Osteoblast (primary cell): ENCODE measurements at regions not wholly inside any gene's neighbourhood (a gene's known extent, or its start where the extent isn't known, plus 50 kb on each side); places are given as distances from the start of the nearest gene placed in this dataset.

ENCODE experiments used
- DNase-seq: peaks from one replicate; pipeline ENCODE4 v3.0.0; 2011; ENCODE audit warnings: low spot score, mixed read lengths; ENCODE audit not compliant: insufficient read length; ENCODE audit errors: missing footprints
- H2AFZ ChIP-seq: 2 replicates; pipeline ENCODE4 v1.6.0; 2011; ENCODE audit warnings: mild to moderate bottlenecking, low read length
- H3K27ac ChIP-seq: 2 replicates; pipeline ENCODE4 v1.5.1; 2011; ENCODE audit warnings: mild to moderate bottlenecking, low read depth, low read length, moderate library complexity
- H3K27me3 ChIP-seq: 2 replicates; pipeline ENCODE4 v1.6.0; 2012; ENCODE audit warnings: mild to moderate bottlenecking, control low read depth, inconsistent platforms, low read length, moderate library complexity; ENCODE audit not compliant: insufficient read depth
- H3K36me3 ChIP-seq: 2 replicates; pipeline ENCODE4 v1.5.1; 2011; ENCODE audit warnings: mild to moderate bottlenecking, low read length, control low read depth, moderate library complexity; ENCODE audit not compliant: insufficient read depth
- H3K4me1 ChIP-seq: 2 replicates; pipeline ENCODE4 v1.5.1; 2011; ENCODE audit warnings: mild to moderate bottlenecking, low read length, control low read depth, moderate library complexity; ENCODE audit not compliant: insufficient read depth
- H3K4me2 ChIP-seq: 2 replicates; pipeline ENCODE4 v1.6.0; 2011; ENCODE audit warnings: mild to moderate bottlenecking, low read length; ENCODE audit not compliant: insufficient read depth
- H3K4me3 ChIP-seq: fragments of 200-600 bp; sonication (generic); 3 replicates; pipeline ENCODE4 v1.5.1; 2012; ENCODE audit warnings: mild to moderate bottlenecking, low read length, inconsistent platforms; ENCODE audit not compliant: insufficient read depth
- H3K79me2 ChIP-seq: 2 replicates; pipeline ENCODE4 v1.6.0; 2012; ENCODE audit warnings: mild to moderate bottlenecking, low read length, control low read depth, inconsistent platforms; ENCODE audit not compliant: insufficient read depth
- H3K9me3 ChIP-seq: 2 replicates; pipeline ENCODE4 v1.5.1; 2011; ENCODE audit warnings: low read depth, low read length, control low read depth
- H4K20me1 ChIP-seq: 2 replicates; pipeline ENCODE4 v1.6.0; 2012; ENCODE audit warnings: mild to moderate bottlenecking, low read length, control low read depth; ENCODE audit not compliant: insufficient read depth
- CTCF ChIP-seq: IDR thresholded peaks from 2 replicates; pipeline ENCODE4 v1.5.1; 2011; ENCODE audit warnings: mild to moderate bottlenecking, low read depth, low read length, moderate library complexity; ENCODE audit errors: extremely low read depth

DNA sequence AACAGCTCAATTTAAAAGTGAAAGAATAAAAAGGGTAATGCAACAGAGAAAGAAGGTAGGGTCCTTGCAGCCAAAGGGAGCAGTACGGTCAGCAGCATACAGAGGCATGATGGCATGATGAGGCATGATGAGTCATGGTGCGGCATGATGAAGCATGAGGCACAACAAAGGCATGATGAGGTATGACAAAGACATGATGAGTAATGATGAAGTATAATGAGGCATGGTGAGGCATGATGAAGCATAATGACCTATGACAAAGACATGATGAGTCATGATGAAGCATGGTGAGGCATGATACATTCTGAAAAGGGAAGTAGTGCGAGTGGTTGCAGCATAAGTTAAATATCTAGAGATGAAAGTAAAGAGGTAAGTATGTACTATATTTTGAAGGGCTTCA lies 673.2 kb downstream of the TMEM182 start:
- H3K27me3 ChIP-seq: no peaks in the 10 kb centered on the region
- peaks cover 7% of the 10 kb centered on the region for H3K9me3 ChIP-seq
- TF ChIP-seq CTCF: no peak
- no peaks in the 10 kb centered on the region for H3K36me3 ChIP-seq
- no peaks in the 10 kb centered on the region for H3K4me1 ChIP-seq
- H4K20me1 ChIP-seq: no peaks in the 10 kb centered on the region
- no peak overlapping the region for H3K27ac ChIP-seq
- H3K4me3 ChIP-seq: no peak overlapping the region
- H3K79me2 ChIP-seq: no peaks in the 10 kb centered on the region
- no peak for DNase-seq
- no peak overlapping the region for H2AFZ ChIP-seq
- H3K4me2 ChIP-seq: no peak overlapping the region

DNA sequence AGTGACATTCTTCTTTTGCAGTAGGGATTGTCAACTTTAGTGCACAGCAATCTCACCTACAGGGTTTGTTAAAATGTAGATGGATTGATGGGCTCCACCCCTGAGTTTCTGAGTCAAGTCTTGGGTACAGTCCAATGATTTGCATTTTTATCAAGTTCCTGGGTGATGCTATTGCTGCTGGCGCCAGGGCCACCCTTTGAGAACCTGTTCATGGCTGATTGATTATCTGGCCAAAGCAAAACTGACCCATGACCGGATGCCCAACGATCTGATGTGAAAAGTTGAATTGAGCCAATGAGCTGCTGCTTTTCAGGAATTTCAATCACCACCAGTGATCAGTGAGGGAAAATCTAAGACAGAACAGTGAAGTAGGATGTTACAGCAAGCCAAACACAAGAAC lies 675.3 kb downstream of the TMEM182 start:
- no peaks in the 10 kb centered on the region for H3K4me1 ChIP-seq
- H4K20me1 ChIP-seq: no peaks in the 10 kb centered on the region
- H3K4me3 ChIP-seq: no peak overlapping the region
- no peak overlapping the region for H3K27ac ChIP-seq
- no peak for TF ChIP-seq CTCF
- DNase-seq: no peak
- H3K36me3 ChIP-seq: no peaks in the 10 kb centered on the region
- no peaks in the 10 kb centered on the region for H3K79me2 ChIP-seq
- H3K9me3 ChIP-seq: peaks cover 7% of the 10 kb centered on the region
- no peak overlapping the region for H2AFZ ChIP-seq
- H3K27me3 ChIP-seq: no peaks in the 10 kb centered on the region
- H3K4me2 ChIP-seq: no peak overlapping the region

GRCh38 chr2:103445347-103445746 lies 683.5 kb downstream of the TMEM182 start:
- Histone ChIP-seq H3K27ac (no peak overlapping the region), H4K20me1 (no peaks in the 10 kb centered on the region), H3K4me3 (no peak overlapping the region), H3K79me2 (no peaks in the 10 kb centered on the region), H2AFZ (no peak overlapping the region), H3K27me3 (no peaks in the 10 kb centered on the region), H3K9me3 (no peaks in the 10 kb centered on the region), H3K4me2 (no peak overlapping the region), H3K4me1 (no peaks in the 10 kb centered on the region), H3K36me3 (no peaks in the 10 kb centered on the region)
- no peak for DNase-seq
- no peak for TF ChIP-seq CTCF

DNA sequence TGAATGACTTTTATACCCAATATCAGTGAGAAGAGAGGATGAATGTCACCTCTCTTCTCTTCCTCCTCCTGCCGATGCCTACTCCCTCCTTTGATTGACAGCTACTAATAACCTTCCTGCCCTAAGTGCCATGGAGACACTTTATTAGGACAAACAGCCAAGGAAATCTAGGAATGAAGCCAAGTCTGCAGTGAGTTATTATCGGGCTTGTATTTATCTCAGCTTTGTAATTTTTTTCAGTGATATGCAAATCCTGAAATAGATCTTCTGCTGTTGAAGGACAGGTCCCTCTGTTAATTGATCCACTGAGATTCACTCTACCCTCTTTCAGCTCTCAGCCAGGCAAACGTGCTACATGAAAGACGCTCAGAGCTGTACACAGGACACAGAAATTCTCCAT lies 686.7 kb downstream of the TMEM182 start:
- no peak overlapping the region for H2AFZ ChIP-seq
- no peak for DNase-seq
- no peak overlapping the region for H3K27ac ChIP-seq
- no peaks in the 10 kb centered on the region for H3K79me2 ChIP-seq
- H3K4me1 ChIP-seq: no peaks in the 10 kb centered on the region
- H3K4me3 ChIP-seq: no peak overlapping the region
- no peaks in the 10 kb centered on the region for H3K36me3 ChIP-seq
- H3K27me3 ChIP-seq: no peaks in the 10 kb centered on the region
- TF ChIP-seq CTCF: no peak
- peaks cover 4% of the 10 kb centered on the region for H3K9me3 ChIP-seq
- H3K4me2 ChIP-seq: no peak overlapping the region
- no peaks in the 10 kb centered on the region for H4K20me1 ChIP-seq
